H9 (cell line): ENCODE measurements at regions not wholly inside any gene's neighbourhood (a gene's known extent, or its start where the extent isn't known, plus 50 kb on each side); places are given as distances from the start of the nearest gene placed in this dataset.
"Not testable (repeated sequence)": the region's sequence is repeated elsewhere in the genome, so short reads cannot be mapped to it uniquely, and the experiment has no call there.

Experiments used
- DNase-seq: peaks from one replicate; pipeline ENCODE4 v3.0.0-alpha.2; 2017
- H2AFZ ChIP-seq: one replicate; pipeline ENCODE4 v1.6.1; 2013; ENCODE audit warnings: mild to moderate bottlenecking, low read length, control low read depth, moderate library complexity
- H2AK5ac ChIP-seq: 2 replicates; pipeline ENCODE4 v1.6.1; 2013; ENCODE audit warnings: low read length, control low read depth, mixed read lengths; ENCODE audit not compliant: insufficient read length
- H2BK120ac ChIP-seq: one replicate; pipeline ENCODE4 v1.6.1; 2013; ENCODE audit warnings: low read depth, mild to moderate bottlenecking, low read length, control low read depth, inconsistent platforms; ENCODE audit not compliant: poor library complexity, severe bottlenecking
- H2BK12ac ChIP-seq: 2 replicates; pipeline ENCODE4 v1.6.1; 2013; ENCODE audit warnings: low read length, control low read depth, mixed read lengths, low read depth; ENCODE audit not compliant: insufficient read length
- H2BK15ac ChIP-seq: 2 replicates; pipeline ENCODE4 v1.6.1; 2013; ENCODE audit warnings: low read depth, low read length, control low read depth
- H2BK20ac ChIP-seq: one replicate; pipeline ENCODE4 v1.6.1; 2013; ENCODE audit warnings: low read depth, mild to moderate bottlenecking, low read length, control low read depth, inconsistent platforms; ENCODE audit not compliant: poor library complexity, severe bottlenecking
- H2BK5ac ChIP-seq: 2 replicates; pipeline ENCODE4 v1.6.1; 2013; ENCODE audit warnings: low read length, control low read depth, mixed read lengths; ENCODE audit not compliant: insufficient read length
- H3K14ac ChIP-seq: 2 replicates; pipeline ENCODE4 v1.6.1; 2013; ENCODE audit warnings: low read length, control low read depth; ENCODE audit not compliant: insufficient read depth
- H3K18ac ChIP-seq: 2 replicates; pipeline ENCODE4 v1.6.1; 2013; ENCODE audit warnings: low read depth, mild to moderate bottlenecking, mixed read lengths, low read length, control low read depth; ENCODE audit not compliant: insufficient read length
- H3K23ac ChIP-seq: 2 replicates; pipeline ENCODE4 v1.6.1; 2013; ENCODE audit warnings: low read length, control low read depth, mixed read lengths, low read depth; ENCODE audit not compliant: insufficient read length
- H3K23me2 ChIP-seq: 2 replicates; pipeline ENCODE4 v1.6.1; 2013; ENCODE audit warnings: low read depth, mild to moderate bottlenecking, mixed read lengths, low read length, control low read depth; ENCODE audit not compliant: insufficient read length, poor library complexity, severe bottlenecking
- H3K27ac ChIP-seq: 2 replicates; pipeline ENCODE4 v1.5.1; 2013; ENCODE audit warnings: low read length, control low read depth, mixed read lengths, low read depth; ENCODE audit not compliant: insufficient read length
- H3K27me3 ChIP-seq: 2 replicates; pipeline ENCODE4 v1.6.1; 2013; ENCODE audit warnings: low read length, control low read depth, inconsistent platforms; ENCODE audit not compliant: insufficient read depth
- H3K4ac ChIP-seq: 2 replicates; pipeline ENCODE4 v1.6.1; 2013; ENCODE audit warnings: low read depth, mild to moderate bottlenecking, control low read depth, inconsistent platforms, low read length, moderate library complexity
- H3K4me1 ChIP-seq: 2 replicates; pipeline ENCODE4 v1.6.1; 2013; ENCODE audit warnings: low read length, control low read depth, inconsistent platforms; ENCODE audit not compliant: insufficient read depth
- H3K4me2 ChIP-seq: 2 replicates; pipeline ENCODE4 v1.6.1; 2013; ENCODE audit warnings: low read length, control low read depth, mixed read lengths; ENCODE audit not compliant: insufficient read length, insufficient read depth
- H3K56ac ChIP-seq: 2 replicates; pipeline ENCODE4 v1.6.1; 2013; ENCODE audit warnings: low read depth, mild to moderate bottlenecking, mixed read lengths, low read length, control low read depth; ENCODE audit not compliant: insufficient read length
- H3K79me1 ChIP-seq: 2 replicates; pipeline ENCODE4 v1.6.1; 2013; ENCODE audit warnings: low read depth, mild to moderate bottlenecking, moderate library complexity, low read length, control low read depth, inconsistent platforms; ENCODE audit not compliant: insufficient read depth, poor library complexity, severe bottlenecking
- H3K79me2 ChIP-seq: 2 replicates; pipeline ENCODE4 v1.6.1; 2013; ENCODE audit warnings: low read length, control low read depth, inconsistent platforms; ENCODE audit not compliant: insufficient read depth
- H3K9ac ChIP-seq: 2 replicates; pipeline ENCODE4 v1.6.1; 2013; ENCODE audit warnings: low read length, control low read depth, mixed read lengths; ENCODE audit not compliant: insufficient read length; ENCODE audit errors: extremely low read depth
- H3K9me3 ChIP-seq: one replicate; pipeline ENCODE4 v1.6.1; 2013; ENCODE audit warnings: low read depth, low read length, inconsistent platforms; ENCODE audit not compliant: control insufficient read depth
- H3T11ph ChIP-seq: one replicate; pipeline ENCODE4 v1.6.1; 2013; ENCODE audit warnings: mild to moderate bottlenecking, low read length, control low read depth, inconsistent platforms
- H4K20me1 ChIP-seq: one replicate; pipeline ENCODE4 v1.6.1; 2013; ENCODE audit not compliant: control insufficient read depth, insufficient read length, insufficient read depth
- H4K5ac ChIP-seq: 2 replicates; pipeline ENCODE4 v1.6.1; 2013; ENCODE audit warnings: low read depth, mild to moderate bottlenecking, mixed read lengths, low read length, control low read depth; ENCODE audit not compliant: insufficient read length
- H4K8ac ChIP-seq: replicated peaks from 2 replicates; pipeline ENCODE4 v1.6.1; 2013; ENCODE audit warnings: low read length, control low read depth, mixed read lengths, low read depth; ENCODE audit not compliant: insufficient read length
- H4K91ac ChIP-seq: 2 replicates; pipeline ENCODE4 v1.6.1; 2013; ENCODE audit warnings: low read depth, mild to moderate bottlenecking, moderate library complexity, mixed read lengths, low read length, control low read depth; ENCODE audit not compliant: insufficient read length
- H3K27ac Mint-ChIP-seq, 3 experiments: 2 replicates in 2 of 3; 3 replicates in 1 of 3; pipeline ENCODE4 v1.8.0; 2020 to 2021; ENCODE audit warnings: mixed read lengths in 3 of 3, mild to moderate bottlenecking in 1 of 3, moderate library complexity in 1 of 3
- H3K27me3 Mint-ChIP-seq: 2 replicates; pipeline ENCODE4 v1.8.0; 2021; ENCODE audit warnings: low read depth, mild to moderate bottlenecking, moderate library complexity, mixed read lengths
- H3K36me3 Mint-ChIP-seq, 3 experiments: 2 replicates in 2 of 3; 3 replicates in 1 of 3; pipeline ENCODE4 v1.8.0; 2020 to 2021; ENCODE audit warnings: low read depth in 3 of 3, mixed read lengths in 3 of 3; ENCODE audit not compliant: insufficient read depth in 1 of 3
- H3K4me1 Mint-ChIP-seq, 2 experiments: 2 replicates each; pipeline ENCODE4 v1.8.0; 2020; ENCODE audit warnings: mixed read lengths in 2 of 2
- H3K4me3 Mint-ChIP-seq, 2 experiments: 2 replicates in 1 of 2; 3 replicates in 1 of 2; pipeline ENCODE4 v1.8.0; 2020 to 2021; ENCODE audit warnings: mild to moderate bottlenecking in 2 of 2, mixed read lengths in 2 of 2, moderate library complexity in 1 of 2
- H3K9me3 Mint-ChIP-seq, 2 experiments: 2 replicates in 1 of 2; 3 replicates in 1 of 2; pipeline ENCODE4 v1.8.0; 2020; ENCODE audit warnings: mild to moderate bottlenecking in 2 of 2, mixed read lengths in 2 of 2, moderate library complexity in 1 of 2
- CTCF ChIP-seq: fragments of 200-600 bp; sonication (generic); conservative IDR thresholded peaks from 3 replicates; pipeline ENCODE4 v1.8.0; 2021; ENCODE audit warnings: antibody characterized with exemption, mild to moderate bottlenecking
- WGBS: extraction: QIAGEN DNeasy Blood & Tissue Kit; methylation state at CpG from one replicate; pipeline ENCODE4 v1.1.7; 2013; ENCODE audit warnings: missing lambda C conversion rate, low lambda C conversion rate, mixed read lengths; ENCODE audit not compliant: insufficient read length; ENCODE audit errors: extremely low coverage; 5-methylcytosine and 5-hydroxymethylcytosine counted together

- no peak overlapping the region for H3K27ac ChIP-seq
- no peak overlapping the region for H3T11ph ChIP-seq
- no peak overlapping the region for H3K18ac ChIP-seq
- H3K4me1 Mint-ChIP-seq = peaks cover 12 to 15% of the 10 kb centered on the region in 2 experiments
- H2BK20ac ChIP-seq = no peak overlapping the region
- no peak overlapping the region for H4K91ac ChIP-seq
- no peak overlapping the region for H4K5ac ChIP-seq
- no peak overlapping the region for H2AFZ ChIP-seq
- peaks cover 74% of the 10 kb centered on the region for H3K27me3 Mint-ChIP-seq
- H2AK5ac ChIP-seq = no peak overlapping the region
- no peak overlapping the region for H2BK5ac ChIP-seq
- no peaks in the 10 kb centered on the region for H3K79me2 ChIP-seq
- no peak overlapping the region for H3K4me2 ChIP-seq
- H3K79me1 ChIP-seq = no peaks in the 10 kb centered on the region
- H4K20me1 ChIP-seq = no peaks in the 10 kb centered on the region
- no peak for TF ChIP-seq CTCF
- H3K27ac Mint-ChIP-seq = no peak overlapping the region
- no peak for DNase-seq
- H3K36me3 Mint-ChIP-seq = no peaks in the 10 kb centered on the region; a peak in 2 of 7 replicates
- peaks cover 6% of the 10 kb centered on the region for H3K4me1 ChIP-seq
- H3K4ac ChIP-seq = no peak overlapping the region
- H3K56ac ChIP-seq = no peak overlapping the region
- no peak overlapping the region for H3K23ac ChIP-seq
- no peak overlapping the region for H2BK120ac ChIP-seq
- H3K9me3 Mint-ChIP-seq = peaks cover 0 to 4% of the 10 kb centered on the region in 2 experiments; a peak in 2 of 5 replicates
- no peak overlapping the region for H3K4me3 Mint-ChIP-seq
- H2BK15ac ChIP-seq = no peak overlapping the region
- H3K23me2 ChIP-seq = peaks cover 18% of the 10 kb centered on the region
- no peaks in the 10 kb centered on the region for H3K9me3 ChIP-seq
- no CpG with 5 or more reads among the region's 2 CpGs for WGBS
- no peak overlapping the region for H4K8ac ChIP-seq
- H3K14ac ChIP-seq = no peak overlapping the region
- H2BK12ac ChIP-seq = no peak overlapping the region
- H3K27me3 ChIP-seq = peaks cover 5% of the 10 kb centered on the region; the same call in 1 of the 2 replicates
- H3K9ac ChIP-seq = no peak overlapping the region
Observed at GRCh38 chr1:201644197-201644596, 105.3 kb downstream of the NAV1 start.

GRCh38 chr1:201645000-201645399 is 106.1 kb downstream of the NAV1 start:
- H3K79me2 ChIP-seq, H3K18ac ChIP-seq, H3K27ac ChIP-seq, H3K36me3 Mint-ChIP-seq, DNase-seq, H3K23ac ChIP-seq, H3K27me3 ChIP-seq, H3K14ac ChIP-seq, H3K79me1 ChIP-seq, H3K4ac ChIP-seq, H3K4me1 ChIP-seq, H2BK15ac ChIP-seq, H3K4me2 ChIP-seq, H2BK12ac ChIP-seq, H2BK20ac ChIP-seq, H2AFZ ChIP-seq, H4K5ac ChIP-seq, H4K91ac ChIP-seq, H3K9ac ChIP-seq, H3K9me3 Mint-ChIP-seq, H3K9me3 ChIP-seq, H3K4me3 Mint-ChIP-seq, H3K27ac Mint-ChIP-seq, H2AK5ac ChIP-seq, H4K20me1 ChIP-seq, H2BK5ac ChIP-seq, H4K8ac ChIP-seq, H3T11ph ChIP-seq, H3K56ac ChIP-seq, H2BK120ac ChIP-seq: not testable (repeated sequence)
- WGBS = no CpG with 5 or more reads among the region's 6 CpGs
- peaks cover 12 to 15% of the 10 kb centered on the region in 2 experiments for H3K4me1 Mint-ChIP-seq
- H3K27me3 Mint-ChIP-seq = peaks cover 79% of the 10 kb centered on the region
- peaks cover 26% of the 10 kb centered on the region for H3K23me2 ChIP-seq
